Endothelial cell of umbilical vein (primary cell): ENCODE measurements at regions not wholly inside any gene's neighbourhood (a gene's known extent, or its start where the extent isn't known, plus 50 kb on each side); places are given as distances from the start of the nearest gene placed in this dataset.

Source experiments
- BruUV-seq: library from RNA; stranded (reverse); fragments of 400-500 nt; replicated peaks from 2 replicates; lab custom pipeline; 2021; lab: Mats Ljungman, UMichigan
- CTCF ChIA-PET: fragments of 300-600, 350-600 bp; sonication (Branson Sonifier 250); formaldehyde crosslinking; loops from one replicate; lab custom pipeline; 2021; ENCODE audit warnings: antibody characterized with exemption, inconsistent platforms; lab: Charles Lee
- POLR2A ChIA-PET: fragments of 300-600, 350-600 bp; sonication (Branson Sonifier 250); formaldehyde crosslinking; loops from one replicate; lab custom pipeline; 2021; ENCODE audit warnings: antibody characterized with exemption, inconsistent platforms; lab: Charles Lee
- DNase-seq: peaks from one replicate; pipeline ENCODE4 v3.0.0-alpha.2; 2011; ENCODE audit warnings: low read depth, low spot score
- FAIRE-seq: peaks from 2 replicates; lab custom pipeline; 2011; peaks lifted over from hg19 to GRCh38; lab: Jason Lieb, UNC
- H2AFZ ChIP-seq: 2 replicates; pipeline ENCODE4 v1.6.0; 2012; ENCODE audit warnings: low read depth, low read length, control low read depth, inconsistent platforms
- H3K27ac ChIP-seq: 2 replicates; pipeline ENCODE4 v1.5.1; 2011; ENCODE audit warnings: low read depth, mild to moderate bottlenecking, control low read depth, low read length, moderate library complexity; ENCODE audit not compliant: insufficient read depth
- H3K27me3 ChIP-seq, 2 experiments: 2 replicates each; pipeline versions ENCODE4 v1.6.0 to v1.6.1; 2011; ENCODE audit warnings: low read length in 2 of 2, mixed read lengths in 1 of 2; ENCODE audit not compliant: control insufficient read depth in 2 of 2, insufficient read depth in 2 of 2
- H3K36me3 ChIP-seq, 2 experiments: 2 replicates in 1 of 2; 3 replicates in 1 of 2; pipeline ENCODE4 v1.5.1; 2011; ENCODE audit warnings: low read length in 2 of 2, mild to moderate bottlenecking in 1 of 2, moderate library complexity in 1 of 2; ENCODE audit not compliant: control insufficient read depth in 2 of 2, insufficient read depth in 2 of 2; ENCODE audit errors: extremely low read depth in 1 of 2
- H3K4me1 ChIP-seq: 3 replicates; pipeline ENCODE4 v1.5.1; 2011; ENCODE audit warnings: mild to moderate bottlenecking, low read length; ENCODE audit not compliant: control insufficient read depth, insufficient read depth; ENCODE audit errors: extremely low read depth
- H3K4me2 ChIP-seq: 2 replicates; pipeline ENCODE4 v1.6.1; 2011; ENCODE audit warnings: low read length, control low read depth, mixed read lengths; ENCODE audit not compliant: insufficient read depth
- H3K4me3 ChIP-seq, 3 experiments: fragments of 200-600 bp in 1 of 3; sonication (generic), shearing (Covaris generic) in 1 of 3; replicated peaks in 1 of 3; 2 replicates each; pipeline ENCODE4 v1.5.1; 2011 to 2016; ENCODE audit warnings: control low read depth in 3 of 3, low read length in 3 of 3, mild to moderate bottlenecking in 2 of 3, inconsistent platforms in 1 of 3, low read depth in 1 of 3, moderate library complexity in 1 of 3; ENCODE audit not compliant: insufficient read depth in 1 of 3
- H3K79me2 ChIP-seq: 2 replicates; pipeline ENCODE4 v1.6.0; 2012; ENCODE audit warnings: low read length, inconsistent platforms; ENCODE audit not compliant: control insufficient read depth, insufficient read depth
- H3K9ac ChIP-seq: replicated peaks from 2 replicates; pipeline ENCODE3; 2011; ENCODE audit warnings: low read length, control low read depth; ENCODE audit not compliant: insufficient read depth; ENCODE audit errors: extremely low read depth
- H3K9me1 ChIP-seq: replicated peaks from 3 replicates; pipeline ENCODE4 v1.6.0; 2011; ENCODE audit warnings: mild to moderate bottlenecking, low read length; ENCODE audit not compliant: control insufficient read depth, insufficient read depth; ENCODE audit errors: extremely low read depth
- H3K9me3 ChIP-seq: replicated peaks from 2 replicates; pipeline ENCODE4 v1.5.1; 2012; ENCODE audit warnings: low read length, inconsistent platforms; ENCODE audit not compliant: control insufficient read depth, insufficient read depth
- H4K20me1 ChIP-seq: replicated peaks from 2 replicates; pipeline ENCODE3; 2011; ENCODE audit warnings: mild to moderate bottlenecking, low read length; ENCODE audit not compliant: control insufficient read depth, insufficient read depth; ENCODE audit errors: extremely low read depth
- FOS ChIP-seq: IDR thresholded peaks from 2 replicates; pipeline ENCODE4 v1.6.1; 2011; ENCODE audit warnings: mild to moderate bottlenecking, low read length, moderate library complexity, borderline replicate concordance; ENCODE audit not compliant: insufficient read depth
- MAX ChIP-seq: IDR thresholded peaks from 2 replicates; pipeline ENCODE4 v1.6.1; 2011; ENCODE audit not compliant: insufficient read depth, insufficient read length
- MYC ChIP-seq: IDR thresholded peaks from one replicate; pipeline ENCODE4 v1.6.1; 2011; ENCODE audit warnings: mild to moderate bottlenecking, low read depth, low read length
- POLR2A ChIP-seq: IDR thresholded peaks from 2 replicates; pipeline ENCODE4 v1.6.1; 2012; ENCODE audit warnings: low read depth, mild to moderate bottlenecking, control low read depth, low read length
- dilution Hi-C: fragments of 300-500 bp; cut with MboI; formaldehyde crosslinking; loops from one replicate; pipeline ENCODE4 v1.15.0; 2019; ENCODE audit warnings: low sequenced_read_pairs; ENCODE audit not compliant: extremely low pct_ligation_motif_present
- intact Hi-C: fragments of 100-400 bp; cut with micrococcal nuclease; formaldehyde crosslinking; loops from one replicate; pipeline ENCODE4 v1.10.0; 2022

- H2AFZ ChIP-seq: no peak overlapping the region
- no peak overlapping the region for H3K4me2 ChIP-seq
- H3K27ac ChIP-seq: no peak overlapping the region
- ChIA-PET CTCF (no interaction called here), POLR2A (no interaction called here)
- H3K9me3 ChIP-seq: peaks cover 4% of the 10 kb centered on the region
- FAIRE-seq: no peak
- H3K36me3 ChIP-seq: no peaks in the 10 kb centered on the region
- no peak for DNase-seq
- no peaks in the 10 kb centered on the region for H3K79me2 ChIP-seq
- H3K9me1 ChIP-seq: no peaks in the 10 kb centered on the region
- no peak for TF ChIP-seq FOS
- intact Hi-C loops: no loop called here
- no TSS peak for BruUV-seq
- no peak overlapping the region for H3K9ac ChIP-seq
- H3K4me3 ChIP-seq: no peak overlapping the region
- H3K4me1 ChIP-seq: no peaks in the 10 kb centered on the region
- H4K20me1 ChIP-seq: no peaks in the 10 kb centered on the region
- dilution Hi-C loops: no loop called here
- no peaks in the 10 kb centered on the region for H3K27me3 ChIP-seq
Observed at GRCh38 chr2:219906114-219907010, 278.9 kb downstream of the SLC4A3 start.

- dilution Hi-C loops (no loop called here), intact Hi-C loops (no loop called here)
- no peaks in the 10 kb centered on the region for H3K79me2 ChIP-seq
- peaks cover 3% of the 10 kb centered on the region for H3K9me3 ChIP-seq
- no peaks in the 10 kb centered on the region for H4K20me1 ChIP-seq
- no peak for TF ChIP-seq MYC
- TF ChIP-seq MAX: no peak
- TF ChIP-seq POLR2A: no peak
- H3K27ac ChIP-seq: no peak overlapping the region
- H3K4me1 ChIP-seq: no peaks in the 10 kb centered on the region
- ChIA-PET POLR2A (no interaction called here), CTCF (no interaction called here)
- H3K36me3 ChIP-seq: no peaks in the 10 kb centered on the region
- H3K9me1 ChIP-seq: no peaks in the 10 kb centered on the region
- no peak for DNase-seq
- FAIRE-seq: no peak
- BruUV-seq: no TSS peak
- H3K9ac ChIP-seq: no peak overlapping the region
- H3K4me3 ChIP-seq: no peak overlapping the region
- no peaks in the 10 kb centered on the region for H3K27me3 ChIP-seq
- H3K4me2 ChIP-seq: no peak overlapping the region
- no peak overlapping the region for H2AFZ ChIP-seq
Observed at GRCh38 chr2:219907011-219907365, 279.6 kb downstream of the SLC4A3 start.
